Activated CD4-positive, alpha-beta memory T cell treated with anti-CD3 and anti-CD28 coated beads for 36 hours (primary cell): ENCODE measurements at regions not wholly inside any gene's neighbourhood (a gene's known extent, or its start where the extent isn't known, plus 50 kb on each side); places are given as distances from the start of the nearest gene placed in this dataset.

ENCODE experiments used
- CTCF ChIA-PET: fragments of 350-600 bp; sonication (Branson Sonifier 250); formaldehyde crosslinking; loops from one replicate; lab custom pipeline; 2021; ENCODE audit warnings: antibody characterized with exemption, inconsistent platforms; lab: Charles Lee
- POLR2A ChIA-PET: fragments of 350-600 bp; sonication (Branson Sonifier 250); formaldehyde crosslinking; loops from one replicate; lab custom pipeline; 2021; ENCODE audit warnings: antibody characterized with exemption; lab: Charles Lee
- DNase-seq: peaks from one replicate; pipeline ENCODE4 v3.0.0-alpha.2; 2020
- H3K27ac Mint-ChIP-seq: one replicate; pipeline ENCODE4 v1.8.0; 2021; ENCODE audit warnings: mixed read lengths
- H3K27me3 Mint-ChIP-seq: one replicate; pipeline ENCODE4 v1.8.0; 2021; ENCODE audit warnings: mixed read lengths
- H3K36me3 Mint-ChIP-seq: one replicate; pipeline ENCODE4 v1.8.0; 2021; ENCODE audit warnings: mixed read lengths
- H3K4me1 Mint-ChIP-seq: one replicate; pipeline ENCODE4 v1.8.0; 2021; ENCODE audit warnings: low read depth, mixed read lengths
- H3K4me3 Mint-ChIP-seq: one replicate; pipeline ENCODE4 v1.8.0; 2021; ENCODE audit warnings: mild to moderate bottlenecking, mixed read lengths
- H3K9me3 Mint-ChIP-seq: one replicate; pipeline ENCODE4 v1.8.0; 2021; ENCODE audit warnings: mixed read lengths
- intact Hi-C: fragments of 100-400 bp; cut with micrococcal nuclease; formaldehyde crosslinking; loops from one replicate; pipeline ENCODE4 v1.15.1; 2023

DNA sequence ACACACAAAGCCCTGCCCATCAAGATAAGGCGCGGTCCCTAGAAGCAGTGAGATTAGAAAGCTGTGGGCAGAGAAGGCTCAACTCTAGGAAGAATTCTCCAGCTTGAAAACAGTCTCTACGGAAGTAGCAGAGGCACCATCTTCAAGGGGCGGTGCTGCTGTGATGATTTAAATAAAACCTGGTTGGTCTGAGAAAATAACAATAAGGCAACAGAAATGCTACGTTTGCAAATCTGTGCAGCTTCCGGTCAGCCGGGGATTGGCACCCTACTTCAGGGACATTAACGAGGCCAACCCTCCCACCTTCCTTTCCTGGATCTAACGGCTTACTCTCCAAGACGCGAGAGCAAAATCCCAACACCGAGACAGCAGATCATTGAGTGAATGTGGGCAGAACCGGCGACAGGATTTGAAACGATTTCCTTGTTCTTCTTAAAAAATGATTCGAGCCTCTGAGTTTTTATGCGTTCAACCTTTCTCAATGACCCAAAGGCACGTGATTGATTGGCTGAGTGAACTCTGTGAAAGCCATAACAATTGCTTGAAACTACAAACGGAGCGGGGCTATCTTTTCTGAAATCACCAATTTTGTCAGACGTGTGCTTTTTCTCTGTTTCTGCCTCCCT lies 93.7 kb upstream of the ZNF516 start:
- Mint-ChIP-seq H3K27me3 (peaks cover 36% of the 10 kb centered on the region), H3K36me3 (no peaks in the 10 kb centered on the region), H3K4me3 (no peak overlapping the region), H3K4me1 (peaks cover 8% of the 10 kb centered on the region), H3K9me3 (no peaks in the 10 kb centered on the region), H3K27ac (no peak overlapping the region)
- intact Hi-C loops, result no loop called here
- ChIA-PET CTCF (no interaction called here), POLR2A (no interaction called here)
- DNase-seq, result no peak

DNA sequence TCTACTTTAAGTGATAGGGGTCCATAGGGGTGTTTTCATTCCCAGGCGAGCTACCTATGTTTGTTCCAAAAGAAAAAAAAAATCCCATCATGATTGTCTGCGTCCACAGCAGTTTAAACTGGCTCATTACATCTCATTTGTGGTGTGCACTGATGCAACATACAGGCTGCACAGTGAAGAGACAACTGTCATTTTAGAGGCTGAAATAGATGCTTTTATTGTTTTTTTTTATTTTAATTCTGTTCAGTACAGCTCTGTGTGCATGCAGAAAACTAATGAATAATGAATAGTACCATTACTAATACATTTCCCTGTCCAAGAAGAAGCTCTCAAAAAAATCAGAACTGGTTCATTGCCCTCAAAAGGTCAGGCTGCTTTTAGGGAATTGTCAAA lies 92.8 kb upstream of the ZNF516 start:
- H3K4me1 Mint-ChIP-seq, result peaks cover 8% of the 10 kb centered on the region
- no peak overlapping the region for H3K27ac Mint-ChIP-seq
- no peaks in the 10 kb centered on the region for H3K36me3 Mint-ChIP-seq
- no peak for DNase-seq
- ChIA-PET CTCF (no interaction called here), POLR2A (no interaction called here)
- intact Hi-C loops, result no loop called here
- H3K4me3 Mint-ChIP-seq, result no peak overlapping the region
- no peaks in the 10 kb centered on the region for H3K9me3 Mint-ChIP-seq
- peaks cover 32% of the 10 kb centered on the region for H3K27me3 Mint-ChIP-seq

- ChIA-PET POLR2A (no interaction called here), CTCF (no interaction called here)
- DNase-seq, result no peak
- intact Hi-C loops, result no loop called here
- peaks cover 8% of the 10 kb centered on the region for H3K4me1 Mint-ChIP-seq
- H3K27ac Mint-ChIP-seq, result no peak overlapping the region
- H3K9me3 Mint-ChIP-seq, result no peaks in the 10 kb centered on the region
- no peak overlapping the region for H3K4me3 Mint-ChIP-seq
- no peaks in the 10 kb centered on the region for H3K36me3 Mint-ChIP-seq
- H3K27me3 Mint-ChIP-seq, result peaks cover 27% of the 10 kb centered on the region
Measured at GRCh38 chr18:76587147-76587878, 92.3 kb upstream of the ZNF516 start.

DNA sequence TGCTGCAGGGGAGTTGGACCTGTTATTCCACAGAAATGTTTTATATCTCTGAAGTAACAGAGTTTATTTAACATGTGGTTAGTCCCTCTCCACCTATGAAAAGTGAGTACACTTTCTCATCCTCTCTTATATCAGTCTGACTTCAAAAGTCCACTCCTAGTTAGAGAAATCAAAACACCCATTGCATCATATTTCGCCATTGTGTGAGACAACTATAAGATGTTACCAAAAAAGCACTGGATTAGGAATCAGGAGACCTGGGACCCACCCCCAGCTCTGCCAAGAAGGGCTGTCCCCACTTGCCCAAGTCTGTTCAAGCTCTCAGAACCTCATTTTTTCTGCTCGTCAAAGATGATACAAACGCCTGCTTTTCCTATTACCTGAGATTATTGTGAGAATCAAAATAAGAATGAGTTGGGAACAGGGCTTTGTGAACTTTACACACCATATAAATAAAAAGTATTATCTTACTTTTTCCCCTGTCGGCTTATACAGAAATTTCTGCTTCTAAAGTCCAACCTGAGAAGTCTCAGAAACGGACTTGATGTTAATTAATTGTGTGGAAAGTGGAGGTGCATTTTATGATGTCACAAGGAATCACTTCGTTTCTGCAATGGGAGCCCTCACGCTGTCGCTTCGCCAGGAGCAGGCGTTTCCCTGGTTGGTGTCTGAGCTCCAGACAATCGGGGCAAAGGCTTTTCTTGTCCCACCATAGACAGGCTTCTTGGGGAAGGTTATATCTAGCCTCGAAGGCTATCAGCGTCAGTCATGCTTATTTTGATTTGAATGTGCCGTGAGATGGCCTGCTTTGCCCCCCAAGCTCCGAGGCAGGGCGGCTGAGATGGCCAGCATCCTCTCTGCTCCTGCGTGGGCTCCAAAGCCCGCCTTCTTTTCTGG lies 89.6 kb upstream of the ZNF516 start:
- POLR2A ChIA-PET, result no interaction called here
- Mint-ChIP-seq H3K9me3 (no peaks in the 10 kb centered on the region), H3K27me3 (peaks cover 11% of the 10 kb centered on the region), H3K27ac (no peak overlapping the region), H3K36me3 (no peaks in the 10 kb centered on the region), H3K4me1 (peaks cover 8% of the 10 kb centered on the region), H3K4me3 (no peak overlapping the region)
- CTCF ChIA-PET, result interaction anchor here (0.6 kb wide), 1 partner anchor 321 kb away, joined by 4 read pairs; no protein-coding TSS in a partner anchor
- no peak for DNase-seq
- intact Hi-C loops, result no loop called here

DNA sequence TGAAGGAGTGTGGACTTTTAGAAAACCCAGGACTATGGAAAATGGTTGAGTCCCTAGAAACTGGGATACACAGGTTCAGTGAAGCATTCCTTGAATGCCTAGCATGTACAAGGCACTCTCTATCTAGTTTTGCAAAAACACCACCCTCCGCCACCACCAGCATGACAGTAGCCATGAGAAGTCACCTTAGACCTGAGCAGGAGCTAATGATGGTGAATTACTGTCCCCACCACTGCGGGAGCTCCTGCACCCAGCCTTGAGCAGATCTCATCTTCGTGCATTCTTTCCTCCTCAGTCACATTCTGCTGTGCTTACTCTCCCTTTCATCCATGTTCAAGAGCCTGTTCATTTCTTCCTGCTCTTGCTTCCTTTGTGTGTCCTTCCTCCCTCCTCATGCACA lies 86.2 kb upstream of the ZNF516 start:
- Mint-ChIP-seq H3K9me3 (no peaks in the 10 kb centered on the region), H3K27me3 (peaks cover 2% of the 10 kb centered on the region), H3K27ac (no peak overlapping the region), H3K36me3 (no peaks in the 10 kb centered on the region), H3K4me1 (no peaks in the 10 kb centered on the region), H3K4me3 (no peak overlapping the region)
- DNase-seq, result no peak
- POLR2A ChIA-PET, result no interaction called here
- intact Hi-C loops, result no loop called here
- CTCF ChIA-PET, result no interaction called here

- POLR2A ChIA-PET, result no interaction called here
- H3K27ac Mint-ChIP-seq, result no peak overlapping the region
- H3K27me3 Mint-ChIP-seq, result peaks cover 2% of the 10 kb centered on the region
- no peaks in the 10 kb centered on the region for H3K4me1 Mint-ChIP-seq
- no peak for DNase-seq
- no peak overlapping the region for H3K4me3 Mint-ChIP-seq
- no peaks in the 10 kb centered on the region for H3K36me3 Mint-ChIP-seq
- intact Hi-C loops, result no loop called here
- no peaks in the 10 kb centered on the region for H3K9me3 Mint-ChIP-seq
- CTCF ChIA-PET, result interaction anchor here (0.7 kb wide), 1 partner anchor 449 kb away, joined by 4 read pairs; no protein-coding TSS in a partner anchor
Measured at GRCh38 chr18:76580288-76580962, 85.4 kb upstream of the ZNF516 start.

GRCh38 chr18:76579301-76579695 lies 84.3 kb upstream of the ZNF516 start:
- no peaks in the 10 kb centered on the region for H3K9me3 Mint-ChIP-seq
- no peaks in the 10 kb centered on the region for H3K4me1 Mint-ChIP-seq
- POLR2A ChIA-PET, result no interaction called here
- intact Hi-C loops, result no loop called here
- H3K27me3 Mint-ChIP-seq, result peaks cover 2% of the 10 kb centered on the region
- no peak overlapping the region for H3K27ac Mint-ChIP-seq
- no peak for DNase-seq
- no peaks in the 10 kb centered on the region for H3K36me3 Mint-ChIP-seq
- H3K4me3 Mint-ChIP-seq, result no peak overlapping the region
- CTCF ChIA-PET, result no interaction called here

GRCh38 chr18:76578571-76579300 lies 83.7 kb upstream of the ZNF516 start:
- no peaks in the 10 kb centered on the region for H3K4me1 Mint-ChIP-seq
- intact Hi-C loops, result no loop called here
- no peak for DNase-seq
- H3K27ac Mint-ChIP-seq, result no peak overlapping the region
- ChIA-PET CTCF (no interaction called here), POLR2A (no interaction called here)
- H3K9me3 Mint-ChIP-seq, result no peaks in the 10 kb centered on the region
- H3K4me3 Mint-ChIP-seq, result no peak overlapping the region
- H3K36me3 Mint-ChIP-seq, result no peaks in the 10 kb centered on the region
- H3K27me3 Mint-ChIP-seq, result peaks cover 2% of the 10 kb centered on the region

- H3K36me3 Mint-ChIP-seq, result no peaks in the 10 kb centered on the region
- no peaks in the 10 kb centered on the region for H3K4me1 Mint-ChIP-seq
- intact Hi-C loops, result no loop called here
- no peak for DNase-seq
- no peaks in the 10 kb centered on the region for H3K9me3 Mint-ChIP-seq
- POLR2A ChIA-PET, result no interaction called here
- CTCF ChIA-PET, result no interaction called here
- no peak overlapping the region for H3K27ac Mint-ChIP-seq
- H3K4me3 Mint-ChIP-seq, result no peak overlapping the region
- H3K27me3 Mint-ChIP-seq, result peaks cover 12% of the 10 kb centered on the region
Measured at GRCh38 chr18:76573325-76574025, 78.4 kb upstream of the ZNF516 start.

GRCh38 chr18:76572518-76573247 lies 77.6 kb upstream of the ZNF516 start:
- Mint-ChIP-seq H3K36me3 (no peaks in the 10 kb centered on the region), H3K27me3 (peaks cover 13% of the 10 kb centered on the region), H3K9me3 (no peaks in the 10 kb centered on the region), H3K4me3 (no peak overlapping the region), H3K27ac (no peak overlapping the region), H3K4me1 (no peaks in the 10 kb centered on the region)
- no peak for DNase-seq
- ChIA-PET CTCF (no interaction called here), POLR2A (no interaction called here)
- intact Hi-C loops, result no loop called here

DNA sequence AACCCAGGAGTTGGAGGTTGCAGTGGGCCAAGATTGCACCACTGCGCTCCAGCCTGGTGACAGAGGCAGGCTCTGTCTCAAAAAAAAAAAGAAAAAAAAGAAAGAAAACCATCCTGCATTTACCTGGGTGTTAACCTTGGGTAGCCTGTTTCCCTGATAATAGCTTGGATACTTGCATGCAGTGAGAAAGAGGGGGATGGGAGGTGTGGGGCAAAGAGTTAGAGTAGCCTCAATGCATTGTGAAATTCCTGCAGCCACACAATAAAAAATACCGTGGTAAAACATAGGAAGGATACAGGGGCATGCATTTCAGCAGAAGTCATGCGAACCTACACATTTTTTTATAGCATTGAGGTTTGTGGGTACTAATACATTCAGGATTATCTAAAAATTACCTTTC lies 76.6 kb upstream of the ZNF516 start:
- no peaks in the 10 kb centered on the region for H3K9me3 Mint-ChIP-seq
- DNase-seq, result no peak
- H3K4me3 Mint-ChIP-seq, result no peak overlapping the region
- intact Hi-C loops, result no loop called here
- H3K4me1 Mint-ChIP-seq, result no peaks in the 10 kb centered on the region
- H3K27me3 Mint-ChIP-seq, result peaks cover 18% of the 10 kb centered on the region
- POLR2A ChIA-PET, result no interaction called here
- CTCF ChIA-PET, result no interaction called here
- H3K27ac Mint-ChIP-seq, result no peak overlapping the region
- H3K36me3 Mint-ChIP-seq, result no peaks in the 10 kb centered on the region
